ENCODE measurements at regions not wholly inside any gene's neighbourhood (a gene's known extent, or its start where the extent isn't known, plus 50 kb on each side); places are given as distances from the start of the nearest gene placed in this dataset.

- no peaks in the 10 kb centered on the region for H3K9me3 ChIP-seq (ENCODE audit: low read depth)
- H2AFZ ChIP-seq: no peak overlapping the region
- no peak for TF ChIP-seq EZH2 (IDR thresholded peaks at IDR 0.05; ENCODE audit: borderline replicate concordance)
- no peak for TF ChIP-seq EZH2phosphoT487 (IDR thresholded peaks at IDR 0.05; ENCODE audit: low read depth, severe bottlenecking, unreplicated experiment)
- TF ChIP-seq, protein P1, sequence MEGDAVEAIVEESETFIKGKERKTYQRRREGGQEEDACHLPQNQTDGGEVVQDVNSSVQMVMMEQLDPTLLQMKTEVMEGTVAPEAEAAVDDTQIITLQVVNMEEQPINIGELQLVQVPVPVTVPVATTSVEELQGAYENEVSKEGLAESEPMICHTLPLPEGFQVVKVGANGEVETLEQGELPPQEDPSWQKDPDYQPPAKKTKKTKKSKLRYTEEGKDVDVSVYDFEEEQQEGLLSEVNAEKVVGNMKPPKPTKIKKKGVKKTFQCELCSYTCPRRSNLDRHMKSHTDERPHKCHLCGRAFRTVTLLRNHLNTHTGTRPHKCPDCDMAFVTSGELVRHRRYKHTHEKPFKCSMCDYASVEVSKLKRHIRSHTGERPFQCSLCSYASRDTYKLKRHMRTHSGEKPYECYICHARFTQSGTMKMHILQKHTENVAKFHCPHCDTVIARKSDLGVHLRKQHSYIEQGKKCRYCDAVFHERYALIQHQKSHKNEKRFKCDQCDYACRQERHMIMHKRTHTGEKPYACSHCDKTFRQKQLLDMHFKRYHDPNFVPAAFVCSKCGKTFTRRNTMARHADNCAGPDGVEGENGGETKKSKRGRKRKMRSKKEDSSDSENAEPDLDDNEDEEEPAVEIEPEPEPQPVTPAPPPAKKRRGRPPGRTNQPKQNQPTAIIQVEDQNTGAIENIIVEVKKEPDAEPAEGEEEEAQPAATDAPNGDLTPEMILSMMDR (IDR thresholded peaks at IDR 0.05; ENCODE audit: poor library complexity): no peak
- H3K4me3 ChIP-seq: no peak overlapping the region
- H3K36me3 ChIP-seq (replicated peaks; ENCODE audit: insufficient read depth, low read depth): no peaks in the 10 kb centered on the region
- H3K9me2 ChIP-seq (replicated peaks; ENCODE audit: insufficient read depth): no peaks in the 10 kb centered on the region
- H3K4me2 ChIP-seq: no peak overlapping the region
- H3K79me2 ChIP-seq: no peaks in the 10 kb centered on the region
- no peaks in the 10 kb centered on the region for H3K4me1 ChIP-seq (ENCODE audit: insufficient read depth)
- no peak for DNase-seq (ENCODE audit: low spot score)
- H3K27ac ChIP-seq: no peak overlapping the region
- no peaks in the 10 kb centered on the region for H4K20me1 ChIP-seq (ENCODE audit: insufficient read depth, poor library complexity, severe bottlenecking)
- no peaks in the 10 kb centered on the region for H3K27me3 ChIP-seq
Observed at GRCh38 chr6:1146500-1146899, 165.4 kb upstream of the FOXQ1 start.

- no peak overlapping the region for H3K27ac ChIP-seq
- DNase-seq (ENCODE audit: low spot score): no peak
- WGBS (ENCODE audit: low lambda C conversion rate, missing lambda C conversion rate): 56% methylated on average over 8 of the region's 8 CpGs
- H3K9me2 ChIP-seq (replicated peaks; ENCODE audit: insufficient read depth): no peaks in the 10 kb centered on the region
- H3K4me3 ChIP-seq: no peak overlapping the region
- H2AFZ ChIP-seq: no peak overlapping the region
- no peak overlapping the region for H3K4me2 ChIP-seq
- no peaks in the 10 kb centered on the region for H4K20me1 ChIP-seq (ENCODE audit: insufficient read depth, poor library complexity, severe bottlenecking)
- no peaks in the 10 kb centered on the region for H3K36me3 ChIP-seq (replicated peaks; ENCODE audit: insufficient read depth, low read depth)
- no peaks in the 10 kb centered on the region for H3K4me1 ChIP-seq (ENCODE audit: insufficient read depth)
- H3K79me2 ChIP-seq: no peaks in the 10 kb centered on the region
- no peaks in the 10 kb centered on the region for H3K9me3 ChIP-seq (ENCODE audit: low read depth)
- TF ChIP-seq, protein P1 (IDR thresholded peaks at IDR 0.05; ENCODE audit: poor library complexity): no peak
- TF ChIP-seq EZH2phosphoT487 (IDR thresholded peaks at IDR 0.05; ENCODE audit: low read depth, severe bottlenecking, unreplicated experiment) (no peak), EZH2 (IDR thresholded peaks at IDR 0.05; ENCODE audit: borderline replicate concordance) (no peak)
- H3K27me3 ChIP-seq: no peaks in the 10 kb centered on the region
Observed at GRCh38 chr6:1145768-1146218, 166.1 kb upstream of the FOXQ1 start.

DNA sequence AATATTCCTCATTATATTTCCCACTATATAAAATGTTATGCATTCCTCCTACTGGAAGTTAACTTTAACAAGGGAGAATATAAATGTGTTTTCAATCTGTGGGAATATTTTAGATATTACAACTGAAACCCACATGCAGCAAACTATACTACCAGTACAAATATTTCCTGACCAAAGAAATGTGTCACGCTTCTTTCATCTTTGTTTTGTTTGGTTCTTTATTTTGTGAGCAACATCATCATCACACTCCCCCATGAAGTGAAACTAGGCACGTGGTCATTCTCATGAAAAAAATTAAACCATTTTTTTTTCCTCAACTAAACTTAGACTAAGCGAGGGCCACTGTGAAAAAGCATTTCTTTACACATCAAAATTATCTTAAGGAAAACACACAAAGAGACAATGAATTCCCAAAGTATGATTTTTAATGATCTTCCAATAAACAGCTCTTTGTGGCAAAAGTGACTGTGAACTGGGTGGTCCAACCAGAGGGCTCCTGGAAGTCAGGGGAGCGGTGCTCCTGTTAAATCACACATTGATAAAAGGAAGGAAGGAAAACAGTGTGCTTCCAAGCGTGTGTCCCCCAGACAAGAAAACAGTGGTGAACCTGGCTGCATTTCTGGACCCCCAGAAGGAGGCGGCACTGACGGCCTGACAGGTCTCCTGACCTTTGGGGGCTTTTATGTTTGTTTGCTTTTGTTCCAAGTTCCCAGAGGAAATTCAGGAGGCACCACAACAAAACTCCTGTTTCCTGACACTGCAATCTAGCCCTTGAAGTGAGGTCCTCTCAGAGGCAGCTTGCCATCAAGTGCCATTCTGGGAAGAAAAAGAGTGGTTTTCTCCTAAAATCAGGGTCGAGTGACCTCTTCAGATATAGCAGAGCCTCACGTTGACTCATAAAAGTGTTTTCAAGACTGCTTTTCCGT, 166.8 kb upstream of the FOXQ1 start:
- H3K4me3 ChIP-seq: no peak overlapping the region
- H3K4me1 ChIP-seq (ENCODE audit: insufficient read depth): no peaks in the 10 kb centered on the region
- H3K9me2 ChIP-seq (replicated peaks; ENCODE audit: insufficient read depth): no peaks in the 10 kb centered on the region
- no peaks in the 10 kb centered on the region for H4K20me1 ChIP-seq (ENCODE audit: insufficient read depth, poor library complexity, severe bottlenecking)
- H3K36me3 ChIP-seq (replicated peaks; ENCODE audit: insufficient read depth, low read depth): no peaks in the 10 kb centered on the region
- no peak overlapping the region for H3K27ac ChIP-seq
- no peaks in the 10 kb centered on the region for H3K27me3 ChIP-seq
- no peaks in the 10 kb centered on the region for H3K79me2 ChIP-seq
- no peak for DNase-seq (ENCODE audit: low spot score)
- no peaks in the 10 kb centered on the region for H3K9me3 ChIP-seq (ENCODE audit: low read depth)
- H2AFZ ChIP-seq: no peak overlapping the region
- H3K4me2 ChIP-seq: no peak overlapping the region
- 59% methylated on average over 10 of the region's 10 CpGs for whole genome bisulfite sequencing (ENCODE audit: low lambda C conversion rate, missing lambda C conversion rate)
- TF ChIP-seq EZH2phosphoT487 (IDR thresholded peaks at IDR 0.05; ENCODE audit: low read depth, severe bottlenecking, unreplicated experiment): no peak
- no peak for TF ChIP-seq EZH2 (IDR thresholded peaks at IDR 0.05; ENCODE audit: borderline replicate concordance)
- TF ChIP-seq, protein P1 (IDR thresholded peaks at IDR 0.05; ENCODE audit: poor library complexity): no peak

All from hepatocyte (in vitro differentiated cells).